ENCODE measurements at regions not wholly inside any gene's neighbourhood (a gene's known extent, or its start where the extent isn't known, plus 50 kb on each side); places are given as distances from the start of the nearest gene placed in this dataset.

- TF ChIP-seq CTCF (IDR thresholded peaks at IDR 0.05) = no peak
- no peak for TF ChIP-seq POLR2A (IDR thresholded peaks at IDR 0.05)
- TF ChIP-seq POLR2AphosphoS5 (IDR thresholded peaks at IDR 0.05; ENCODE audit: insufficient read depth in 1 of 2, low read depth in 1 of 2) = no peak
Measured at GRCh38 chr6:93017626-93018025, 401.7 kb downstream of the EPHA7 start.
